ENCODE measurements at regions not wholly inside any gene's neighbourhood (a gene's known extent, or its start where the extent isn't known, plus 50 kb on each side); places are given as distances from the start of the nearest gene placed in this dataset.
"Not testable (repeated sequence)": the region's sequence is repeated elsewhere in the genome, so short reads cannot be mapped to it uniquely, and the experiment has no call there.

DNA sequence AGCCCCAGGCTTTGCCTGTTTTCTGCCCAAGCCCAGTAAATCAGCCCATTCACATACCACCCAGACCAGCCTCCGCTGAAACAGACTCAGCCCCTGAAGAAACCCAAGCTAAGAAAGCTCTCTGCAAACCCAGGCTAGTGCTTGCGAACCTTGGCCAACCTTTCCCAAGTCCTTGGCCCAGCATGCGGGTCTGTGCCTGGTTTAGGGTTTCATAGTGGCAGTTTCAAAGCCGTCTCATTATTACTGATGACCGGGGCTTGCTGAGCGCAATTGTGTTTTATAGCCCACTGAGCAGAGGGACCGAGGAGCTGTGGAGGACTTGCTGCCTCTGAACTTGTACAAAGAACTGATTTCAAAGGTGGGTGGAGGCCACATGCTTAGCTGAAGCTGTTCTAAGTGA, 584.3 kb downstream of the BNC2 start:
- H3K9me3 Mint-ChIP-seq: peaks cover 3% of the 10 kb centered on the region

GRCh38 chr9:16289639-16290038, 580.8 kb downstream of the BNC2 start:
- Mint-ChIP-seq H3K4me3 (ENCODE audit: low read depth) (no peak overlapping the region), H3K27ac (no peak overlapping the region), H3K9me3 (peaks cover 3% of the 10 kb centered on the region), H3K27me3 (ENCODE audit: low read depth) (no peaks in the 10 kb centered on the region), H3K36me3 (ENCODE audit: low read depth) (no peaks in the 10 kb centered on the region), H3K4me1 (ENCODE audit: low read depth) (no peaks in the 10 kb centered on the region)
- intact Hi-C loops (cut with micrococcal nuclease): no loop called here
- DNase-seq (ENCODE audit: low spot score): no peak

More for the DNA sequence above, 584.3 kb downstream of the BNC2 start:
- H3K4me3 Mint-ChIP-seq (ENCODE audit: low read depth): no peak overlapping the region
- H3K4me1 Mint-ChIP-seq (ENCODE audit: low read depth): no peaks in the 10 kb centered on the region
- H3K27me3 Mint-ChIP-seq (ENCODE audit: low read depth): no peaks in the 10 kb centered on the region
- intact Hi-C loops (cut with micrococcal nuclease): no loop called here
- no peaks in the 10 kb centered on the region for H3K36me3 Mint-ChIP-seq (ENCODE audit: low read depth)
- no peak for DNase-seq (ENCODE audit: low spot score)
- H3K27ac Mint-ChIP-seq: no peak overlapping the region

GRCh38 chr9:16290169-16290568, 580.3 kb downstream of the BNC2 start:
- no peaks in the 10 kb centered on the region for H3K27me3 Mint-ChIP-seq (ENCODE audit: low read depth)
- H3K4me3 Mint-ChIP-seq (ENCODE audit: low read depth): no peak overlapping the region
- no peak overlapping the region for H3K27ac Mint-ChIP-seq
- intact Hi-C loops (cut with micrococcal nuclease): no loop called here
- DNase-seq (ENCODE audit: low spot score): no peak
- no peaks in the 10 kb centered on the region for H3K36me3 Mint-ChIP-seq (ENCODE audit: low read depth)
- no peaks in the 10 kb centered on the region for H3K4me1 Mint-ChIP-seq (ENCODE audit: low read depth)
- peaks cover 3% of the 10 kb centered on the region for H3K9me3 Mint-ChIP-seq

DNA sequence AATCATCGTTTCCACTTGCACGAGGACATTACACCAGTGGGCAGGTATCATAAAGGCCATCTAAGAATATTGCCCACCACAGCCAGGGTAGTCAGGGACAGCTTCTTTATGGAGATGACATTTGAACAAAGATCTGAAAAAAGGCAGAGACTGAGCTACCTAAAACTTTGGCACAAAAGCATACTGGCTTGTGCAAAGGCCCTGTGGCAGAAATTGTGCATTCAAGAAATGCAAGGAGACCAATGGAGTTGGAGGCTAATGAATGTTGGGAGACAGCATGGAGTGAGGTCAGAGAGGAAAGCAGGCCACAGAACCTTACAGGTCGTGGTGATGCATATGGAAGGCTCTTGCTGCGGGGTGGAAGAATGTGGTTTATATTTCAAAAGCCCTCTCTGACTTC, 578.5 kb downstream of the BNC2 start:
- Mint-ChIP-seq H3K36me3 (ENCODE audit: low read depth) (no peaks in the 10 kb centered on the region), H3K27me3 (ENCODE audit: low read depth) (no peaks in the 10 kb centered on the region), H3K27ac (no peak overlapping the region), H3K4me1 (ENCODE audit: low read depth) (no peaks in the 10 kb centered on the region), H3K9me3 (peaks cover 3% of the 10 kb centered on the region), H3K4me3 (ENCODE audit: low read depth) (no peak overlapping the region)
- intact Hi-C loops (cut with micrococcal nuclease): no loop called here
- DNase-seq (ENCODE audit: low spot score): no peak

GRCh38 chr9:16293610-16294009, 576.9 kb downstream of the BNC2 start:
- no peaks in the 10 kb centered on the region for H3K4me1 Mint-ChIP-seq (ENCODE audit: low read depth)
- no peaks in the 10 kb centered on the region for H3K36me3 Mint-ChIP-seq (ENCODE audit: low read depth)
- no peak overlapping the region for H3K4me3 Mint-ChIP-seq (ENCODE audit: low read depth)
- H3K27ac Mint-ChIP-seq: no peak overlapping the region
- H3K27me3 Mint-ChIP-seq (ENCODE audit: low read depth): no peaks in the 10 kb centered on the region
- H3K9me3 Mint-ChIP-seq: no peaks in the 10 kb centered on the region
- intact Hi-C loops (cut with micrococcal nuclease): no loop called here
- DNase-seq (ENCODE audit: low spot score): no peak

DNA sequence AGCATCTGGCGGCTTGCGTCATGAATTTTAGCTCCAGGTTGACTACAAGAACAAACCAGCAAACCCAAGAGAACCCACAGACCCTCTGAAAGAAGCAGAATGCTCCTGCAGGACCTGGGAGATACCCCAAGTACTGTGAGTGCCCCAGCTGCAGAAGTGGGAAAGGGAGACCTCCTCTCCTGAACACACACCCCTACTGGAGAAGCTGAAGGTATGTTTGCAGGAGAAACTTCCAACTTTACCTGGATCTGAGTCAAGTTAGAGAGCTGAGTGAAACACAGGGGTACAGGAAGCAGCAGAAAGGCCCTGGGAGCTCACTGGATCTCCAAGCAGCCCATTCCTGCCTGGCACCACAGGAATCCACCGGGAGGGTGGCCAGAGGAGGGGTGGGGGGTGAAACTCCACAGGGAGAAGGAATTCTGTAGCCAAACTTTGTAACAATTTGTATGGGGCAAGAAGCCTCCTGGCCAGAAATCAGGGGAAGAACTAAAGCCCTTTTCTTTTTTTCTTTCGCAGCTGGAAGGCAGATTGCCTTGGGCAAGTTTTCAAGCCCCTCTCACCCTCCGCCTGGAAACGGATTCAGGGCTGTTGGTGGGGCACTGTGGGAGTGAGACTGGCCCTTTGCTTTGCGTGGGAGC, 576.2 kb downstream of the BNC2 start:
- no peak for DNase-seq (ENCODE audit: low spot score)

GRCh38 chr9:16294940-16295339, 575.5 kb downstream of the BNC2 start:
- H3K9me3 Mint-ChIP-seq; H3K4me1 Mint-ChIP-seq (ENCODE audit: low read depth); H3K4me3 Mint-ChIP-seq (ENCODE audit: low read depth); intact Hi-C loops (cut with micrococcal nuclease); H3K36me3 Mint-ChIP-seq (ENCODE audit: low read depth); H3K27ac Mint-ChIP-seq; DNase-seq (ENCODE audit: low spot score); H3K27me3 Mint-ChIP-seq (ENCODE audit: low read depth): not testable (repeated sequence)

More for the DNA sequence above, 576.2 kb downstream of the BNC2 start:
- H3K27ac Mint-ChIP-seq: no peak overlapping the region
- no peak overlapping the region for H3K4me3 Mint-ChIP-seq (ENCODE audit: low read depth)
- no peaks in the 10 kb centered on the region for H3K36me3 Mint-ChIP-seq (ENCODE audit: low read depth)
- H3K4me1 Mint-ChIP-seq (ENCODE audit: low read depth): no peaks in the 10 kb centered on the region
- H3K9me3 Mint-ChIP-seq: no peaks in the 10 kb centered on the region
- intact Hi-C loops (cut with micrococcal nuclease): no loop called here
- H3K27me3 Mint-ChIP-seq (ENCODE audit: low read depth): no peaks in the 10 kb centered on the region

GRCh38 chr9:16299368-16299767, 571.1 kb downstream of the BNC2 start:
- H3K36me3 Mint-ChIP-seq (ENCODE audit: low read depth); H3K27me3 Mint-ChIP-seq (ENCODE audit: low read depth); H3K4me1 Mint-ChIP-seq (ENCODE audit: low read depth); DNase-seq (ENCODE audit: low spot score); H3K4me3 Mint-ChIP-seq (ENCODE audit: low read depth); intact Hi-C loops (cut with micrococcal nuclease); H3K9me3 Mint-ChIP-seq; H3K27ac Mint-ChIP-seq: not testable (repeated sequence)

- Mint-ChIP-seq H3K9me3 (no peaks in the 10 kb centered on the region), H3K36me3 (ENCODE audit: low read depth) (no peaks in the 10 kb centered on the region), H3K4me3 (ENCODE audit: low read depth) (no peak overlapping the region), H3K4me1 (ENCODE audit: low read depth) (no peaks in the 10 kb centered on the region), H3K27me3 (ENCODE audit: low read depth) (no peaks in the 10 kb centered on the region), H3K27ac (no peak overlapping the region)
- intact Hi-C loops (cut with micrococcal nuclease): no loop called here
- no peak for DNase-seq (ENCODE audit: low spot score)
These were observed 567.0 kb downstream of the BNC2 start for GRCh38 chr9:16303506-16303905.

- Mint-ChIP-seq H3K27ac (no peak overlapping the region), H3K4me1 (ENCODE audit: low read depth) (no peaks in the 10 kb centered on the region), H3K4me3 (ENCODE audit: low read depth) (no peak overlapping the region), H3K36me3 (ENCODE audit: low read depth) (no peaks in the 10 kb centered on the region), H3K27me3 (ENCODE audit: low read depth) (no peaks in the 10 kb centered on the region), H3K9me3 (no peaks in the 10 kb centered on the region)
- no peak for DNase-seq (ENCODE audit: low spot score)
- intact Hi-C loops (cut with micrococcal nuclease): no loop called here
These were observed 566.2 kb downstream of the BNC2 start for GRCh38 chr9:16304301-16304700.

DNA sequence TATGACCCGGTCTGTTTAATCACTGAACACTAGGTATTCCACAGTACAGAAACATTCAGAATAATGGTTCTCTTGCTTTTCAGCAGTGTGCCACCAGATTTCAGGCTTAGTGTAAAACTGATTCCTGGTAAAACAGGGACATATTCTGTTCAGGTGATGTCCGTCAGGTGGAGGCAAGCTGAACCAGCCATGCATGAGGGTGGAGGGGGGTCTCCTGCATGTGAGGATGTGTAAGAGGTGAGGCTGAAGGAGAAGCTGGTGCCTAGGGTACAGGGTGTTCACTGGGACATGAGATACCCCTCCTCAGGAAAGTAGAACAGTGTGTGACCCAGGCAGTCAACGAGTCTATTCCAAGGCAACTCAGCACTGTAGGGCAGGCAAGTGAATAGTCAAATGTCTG, 563.9 kb downstream of the BNC2 start:
- intact Hi-C loops (cut with micrococcal nuclease): no loop called here
- no peak for DNase-seq (ENCODE audit: low spot score)
- Mint-ChIP-seq H3K36me3 (ENCODE audit: low read depth) (no peaks in the 10 kb centered on the region), H3K4me1 (ENCODE audit: low read depth) (no peaks in the 10 kb centered on the region), H3K4me3 (ENCODE audit: low read depth) (no peak overlapping the region), H3K9me3 (no peaks in the 10 kb centered on the region), H3K27ac (no peak overlapping the region), H3K27me3 (ENCODE audit: low read depth) (no peaks in the 10 kb centered on the region)

DNA sequence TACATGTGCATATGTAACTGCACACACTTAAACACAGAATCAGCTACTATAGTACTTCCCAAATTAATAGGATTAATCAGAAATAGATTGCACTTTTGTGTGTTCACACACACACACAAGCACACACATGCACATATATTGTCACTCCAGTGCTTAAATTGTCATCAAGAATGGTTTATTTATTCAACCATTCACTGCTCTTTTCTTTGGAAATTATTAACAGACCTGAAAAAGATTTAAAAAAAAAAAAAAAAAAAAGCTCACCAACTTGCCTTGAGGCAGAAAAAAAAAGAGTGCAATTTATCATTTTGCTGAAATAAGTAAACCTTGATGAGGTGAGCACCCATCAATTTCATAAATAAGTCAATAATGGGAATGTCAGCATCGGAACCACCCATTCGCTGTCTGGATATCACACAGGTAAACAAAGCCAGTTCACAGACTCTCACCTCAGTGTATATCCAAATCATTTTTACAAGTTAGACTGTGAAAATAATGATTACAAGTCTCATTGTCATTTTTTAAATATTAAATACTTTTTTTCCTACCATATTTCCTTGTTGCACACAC, 562.8 kb downstream of the BNC2 start:
- no peak overlapping the region for H3K27ac Mint-ChIP-seq
- no peaks in the 10 kb centered on the region for H3K27me3 Mint-ChIP-seq (ENCODE audit: low read depth)
- H3K36me3 Mint-ChIP-seq (ENCODE audit: low read depth): no peaks in the 10 kb centered on the region
- no peak overlapping the region for H3K4me3 Mint-ChIP-seq (ENCODE audit: low read depth)
- no peaks in the 10 kb centered on the region for H3K9me3 Mint-ChIP-seq
- DNase-seq (ENCODE audit: low spot score): no peak
- no peaks in the 10 kb centered on the region for H3K4me1 Mint-ChIP-seq (ENCODE audit: low read depth)
- intact Hi-C loops (cut with micrococcal nuclease): no loop called here

DNA sequence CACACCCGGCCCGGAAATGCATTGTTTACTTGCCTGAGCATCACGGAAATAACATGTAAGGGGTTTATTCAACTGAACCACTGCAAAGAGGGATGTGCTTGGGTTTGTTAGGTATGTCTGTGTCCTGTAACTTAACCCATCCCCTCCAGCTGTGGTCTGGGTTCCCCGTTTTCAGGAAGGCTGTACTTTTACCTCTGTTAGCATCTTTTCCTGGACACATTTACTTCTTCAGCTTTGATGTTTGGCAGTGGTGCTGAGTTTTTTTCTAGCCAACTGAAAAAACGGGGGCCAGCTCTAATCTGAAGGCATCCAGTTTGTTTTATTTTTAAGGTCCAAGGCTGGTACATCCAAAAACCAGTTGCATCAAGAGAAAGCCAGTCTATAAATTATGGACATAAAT, 561.8 kb downstream of the BNC2 start:
- H3K9me3 Mint-ChIP-seq: no peaks in the 10 kb centered on the region
- H3K4me1 Mint-ChIP-seq (ENCODE audit: low read depth): no peaks in the 10 kb centered on the region
- DNase-seq (ENCODE audit: low spot score): no peak
- no peak overlapping the region for H3K4me3 Mint-ChIP-seq (ENCODE audit: low read depth)
- intact Hi-C loops (cut with micrococcal nuclease): no loop called here
- H3K27ac Mint-ChIP-seq: no peak overlapping the region
- no peaks in the 10 kb centered on the region for H3K27me3 Mint-ChIP-seq (ENCODE audit: low read depth)
- H3K36me3 Mint-ChIP-seq (ENCODE audit: low read depth): no peaks in the 10 kb centered on the region

GRCh38 chr9:16309082-16309468, 561.4 kb downstream of the BNC2 start:
- Mint-ChIP-seq H3K27ac (no peak overlapping the region), H3K9me3 (no peaks in the 10 kb centered on the region), H3K4me1 (ENCODE audit: low read depth) (no peaks in the 10 kb centered on the region), H3K27me3 (ENCODE audit: low read depth) (no peaks in the 10 kb centered on the region), H3K36me3 (ENCODE audit: low read depth) (no peaks in the 10 kb centered on the region), H3K4me3 (ENCODE audit: low read depth) (no peak overlapping the region)
- DNase-seq (ENCODE audit: low spot score): no peak
- intact Hi-C loops (cut with micrococcal nuclease): no loop called here

Measured in activated T-helper 2 cell treated with anti-CD3 and anti-CD28 coated beads, Interferon-gamma antibody, Interleukin-2, Interleukin-4, amounts not matched to agents 10 μg/mL and 5 μg/mL and 100 μg/mL, durations not matched to agents 14 hours and 24 hours and 36 hours (primary cell).